ENCODE measurements at regions not wholly inside any gene's neighbourhood (a gene's known extent, or its start where the extent isn't known, plus 50 kb on each side); places are given as distances from the start of the nearest gene placed in this dataset.

GRCh38 chr9:88819476-88819875 is 171.8 kb upstream of the S1PR3 start:
- TF ChIP-seq POLR2AphosphoS5 (IDR thresholded peaks at IDR 0.05; ENCODE audit: low read depth, low read length): no peak
- no peak for TF ChIP-seq CTCF (IDR thresholded peaks at IDR 0.05)
- no peak for TF ChIP-seq REST (IDR thresholded peaks at IDR 0.05; ENCODE audit: insufficient read depth in 1 of 2, low read depth in 2 of 2, low read length in 1 of 2)
- no peak for TF ChIP-seq SIN3A (IDR thresholded peaks at IDR 0.05; ENCODE audit: borderline replicate concordance, insufficient read depth, low read depth, low read length)
- no peak for TF ChIP-seq TCF7L2 (IDR thresholded peaks at IDR 0.05; ENCODE audit: low read depth, low read length)
